Endometrium (tissue), 2 donors: ENCODE measurements at regions not wholly inside any gene's neighbourhood (a gene's known extent, or its start where the extent isn't known, plus 50 kb on each side); places are given as distances from the start of the nearest gene placed in this dataset.

ENCODE experiments used
- FAIRE-seq: peaks from 2 replicates; lab custom pipeline; 2012; peaks lifted over from hg19 to GRCh38; lab: Jason Lieb, UNC
- donor health status: control.
- donor health status: control.

GRCh38 chr11:28470180-28470579 lies 362.0 kb downstream of the METTL15 start:
- FAIRE-seq, result no peak

GRCh38 chr11:28466506-28466905 lies 358.3 kb downstream of the METTL15 start:
- FAIRE-seq, result no peak

GRCh38 chr11:28464252-28464867 lies 356.2 kb downstream of the METTL15 start:
- FAIRE-seq, result no peak

GRCh38 chr11:28463826-28464225 lies 355.6 kb downstream of the METTL15 start:
- no peak for FAIRE-seq

- FAIRE-seq, result no peak
These were observed 353.7 kb downstream of the METTL15 start for GRCh38 chr11:28461846-28462245.

- no peak for FAIRE-seq
These were observed 353.1 kb downstream of the METTL15 start for GRCh38 chr11:28461338-28461737.

- FAIRE-seq, result no peak
These were observed 352.2 kb downstream of the METTL15 start for GRCh38 chr11:28460348-28460747.

- FAIRE-seq, result no peak
These were observed 351.7 kb downstream of the METTL15 start for GRCh38 chr11:28459912-28460311.

- FAIRE-seq, result no peak
These were observed 349.4 kb downstream of the METTL15 start for GRCh38 chr11:28457481-28458065.

GRCh38 chr11:28448186-28448585 lies 340.0 kb downstream of the METTL15 start:
- FAIRE-seq, result no peak

- no peak for FAIRE-seq
These were observed 339.0 kb downstream of the METTL15 start for GRCh38 chr11:28447226-28447625.

GRCh38 chr11:28442131-28442530 lies 333.9 kb downstream of the METTL15 start:
- FAIRE-seq, result no peak

GRCh38 chr11:28439403-28439802 lies 331.2 kb downstream of the METTL15 start:
- FAIRE-seq, result no peak

GRCh38 chr11:28420099-28420498 lies 311.9 kb downstream of the METTL15 start:
- FAIRE-seq, result no peak

GRCh38 chr11:28417601-28418323 lies 309.6 kb downstream of the METTL15 start:
- no peak for FAIRE-seq

- FAIRE-seq, result no peak
These were observed 303.8 kb downstream of the METTL15 start for GRCh38 chr11:28412029-28412428.

- FAIRE-seq, result no peak
These were observed 293.3 kb downstream of the METTL15 start for GRCh38 chr11:28401446-28401845.

GRCh38 chr11:28400331-28401100 lies 292.3 kb downstream of the METTL15 start:
- no peak for FAIRE-seq

GRCh38 chr11:28393348-28393747 lies 285.2 kb downstream of the METTL15 start:
- no peak for FAIRE-seq

GRCh38 chr11:28384418-28384817 lies 276.2 kb downstream of the METTL15 start:
- no peak for FAIRE-seq

GRCh38 chr11:28383456-28383855 lies 275.3 kb downstream of the METTL15 start:
- FAIRE-seq, result peak; percentile 95
